IPS DF 19.7 (cell line): ENCODE measurements at regions not wholly inside any gene's neighbourhood (a gene's known extent, or its start where the extent isn't known, plus 50 kb on each side); places are given as distances from the start of the nearest gene placed in this dataset.
"Not testable (repeated sequence)": the region's sequence is repeated elsewhere in the genome, so short reads cannot be mapped to it uniquely, and the experiment has no call there.

Experiments
- DNase-seq: peaks from one replicate; pipeline ENCODE4 v3.0.0-alpha.2; 2013; ENCODE audit warnings: low read depth, low spot score

DNA sequence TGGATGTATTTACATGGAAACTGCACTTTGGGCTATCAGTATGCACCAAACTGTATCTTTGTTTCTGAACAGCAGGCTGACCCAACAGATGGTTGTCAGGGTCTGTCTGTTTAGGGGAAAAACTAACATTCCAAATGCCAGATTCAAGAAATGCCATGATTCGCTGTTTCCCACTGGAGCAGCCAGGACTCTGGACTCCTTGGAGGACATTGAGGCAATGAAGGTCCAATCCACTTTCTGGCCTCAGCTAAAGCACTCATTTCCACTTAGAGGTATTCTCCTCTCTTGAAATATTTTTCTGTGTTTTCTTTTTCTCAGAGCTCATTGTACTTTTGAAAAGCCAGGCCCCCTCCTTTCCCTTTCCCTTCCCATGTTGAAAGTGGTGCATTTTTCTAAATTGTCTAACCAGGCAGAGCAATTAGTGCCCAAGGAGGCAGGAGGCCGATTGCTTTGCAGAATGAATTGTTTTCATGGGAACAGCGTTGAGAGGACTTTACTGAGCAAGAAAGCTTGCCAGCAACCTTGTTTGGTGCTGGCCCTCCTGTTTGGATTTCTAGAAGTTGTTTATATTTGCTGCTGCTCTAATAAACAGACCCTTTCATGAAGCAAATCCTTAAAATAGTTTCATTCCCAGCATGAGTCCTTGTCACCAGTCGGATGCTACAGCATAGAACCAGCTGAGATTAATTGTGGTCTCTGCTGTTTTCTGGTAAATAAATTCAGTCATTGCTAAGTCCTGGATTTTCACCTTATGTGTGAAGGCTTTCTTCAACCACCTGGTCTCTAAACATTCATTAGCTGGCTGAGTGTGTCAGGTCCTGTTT is 132.8 kb upstream of the TAF11L2 start:
- no peak for DNase-seq

DNA sequence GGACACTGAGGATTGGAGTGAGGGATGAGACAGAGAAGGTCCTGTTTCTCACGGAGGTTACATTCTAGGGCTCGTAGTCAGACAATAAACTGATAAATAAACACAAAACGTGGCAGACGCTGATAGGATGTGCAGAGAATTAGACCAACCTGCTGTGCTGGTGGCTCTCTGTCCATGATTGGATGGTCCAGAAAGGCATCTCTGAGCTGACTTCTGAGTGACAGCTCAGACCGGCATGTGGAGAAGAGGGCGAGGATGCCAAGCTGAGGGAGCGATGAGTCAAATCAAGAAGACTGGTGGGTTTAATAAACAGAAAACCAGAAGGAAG is 132.3 kb upstream of the TAF11L2 start:
- no peak for DNase-seq

DNA sequence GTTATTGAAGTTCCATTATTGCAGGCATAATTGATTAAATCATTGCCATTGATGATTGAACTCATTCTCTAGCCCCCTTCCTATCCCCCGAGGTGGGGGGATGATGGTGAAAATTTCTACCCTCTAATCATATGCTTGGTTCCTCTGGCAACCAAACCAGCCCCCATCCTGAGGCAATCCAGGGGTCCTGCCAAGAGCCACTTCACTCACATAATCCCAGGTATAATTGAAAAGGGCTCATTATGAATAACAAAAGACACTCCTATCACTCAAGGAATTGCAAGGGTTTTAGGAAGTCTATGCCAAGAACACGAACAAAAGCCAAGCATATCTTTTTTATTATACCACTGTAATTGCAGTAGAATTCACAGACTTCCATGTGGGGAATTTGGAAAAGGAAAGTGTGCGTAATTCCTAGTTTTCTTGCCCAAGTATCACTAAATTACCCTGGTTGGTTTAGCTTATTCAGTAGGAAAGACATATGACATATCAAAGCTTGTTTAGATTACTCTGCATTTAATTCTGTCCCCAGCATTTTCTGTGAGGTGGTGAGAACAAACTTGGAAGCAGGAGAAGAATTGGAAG is 130.7 kb upstream of the TAF11L2 start:
- no peak for DNase-seq

DNA sequence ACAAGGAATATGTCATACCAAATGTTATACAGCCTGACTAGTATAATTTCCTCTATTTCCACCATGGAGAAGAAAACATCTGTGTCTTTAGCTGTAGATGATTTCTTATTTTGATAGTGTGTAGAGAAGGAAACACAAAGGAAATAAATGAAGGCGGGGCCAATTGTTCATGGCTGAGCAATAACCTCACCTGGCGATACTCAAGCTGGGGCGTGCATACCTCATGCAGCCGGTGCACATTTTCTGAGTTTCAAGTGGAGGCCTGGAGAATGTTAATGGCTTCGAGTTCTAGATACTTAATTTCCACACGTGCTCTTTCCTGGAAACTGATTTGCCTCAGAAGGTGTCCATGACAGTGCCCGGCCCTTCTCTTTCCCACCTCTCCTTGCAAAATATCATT is 127.4 kb upstream of the TAF11L2 start:
- DNase-seq, result no peak

DNA sequence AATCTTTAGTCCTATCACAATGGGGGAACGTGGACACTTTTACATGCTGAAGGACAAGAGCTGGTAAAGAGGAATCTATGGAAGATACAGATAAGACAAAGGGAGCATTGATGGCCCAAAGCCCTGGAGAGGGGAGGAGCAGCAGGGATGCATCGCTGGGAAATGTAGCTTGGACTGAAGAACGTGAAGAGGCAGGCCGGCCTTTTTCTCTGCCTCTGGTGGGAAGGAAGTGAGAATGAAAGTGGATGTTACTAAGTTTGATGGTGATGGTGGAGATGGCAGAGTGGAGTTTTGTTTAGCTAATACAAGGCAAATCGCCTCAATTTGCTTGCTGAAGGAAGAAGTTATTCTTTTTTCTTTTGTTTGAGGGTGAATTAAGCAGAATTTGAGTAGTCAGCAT is 124.6 kb upstream of the TAF11L2 start:
- no peak for DNase-seq

DNA sequence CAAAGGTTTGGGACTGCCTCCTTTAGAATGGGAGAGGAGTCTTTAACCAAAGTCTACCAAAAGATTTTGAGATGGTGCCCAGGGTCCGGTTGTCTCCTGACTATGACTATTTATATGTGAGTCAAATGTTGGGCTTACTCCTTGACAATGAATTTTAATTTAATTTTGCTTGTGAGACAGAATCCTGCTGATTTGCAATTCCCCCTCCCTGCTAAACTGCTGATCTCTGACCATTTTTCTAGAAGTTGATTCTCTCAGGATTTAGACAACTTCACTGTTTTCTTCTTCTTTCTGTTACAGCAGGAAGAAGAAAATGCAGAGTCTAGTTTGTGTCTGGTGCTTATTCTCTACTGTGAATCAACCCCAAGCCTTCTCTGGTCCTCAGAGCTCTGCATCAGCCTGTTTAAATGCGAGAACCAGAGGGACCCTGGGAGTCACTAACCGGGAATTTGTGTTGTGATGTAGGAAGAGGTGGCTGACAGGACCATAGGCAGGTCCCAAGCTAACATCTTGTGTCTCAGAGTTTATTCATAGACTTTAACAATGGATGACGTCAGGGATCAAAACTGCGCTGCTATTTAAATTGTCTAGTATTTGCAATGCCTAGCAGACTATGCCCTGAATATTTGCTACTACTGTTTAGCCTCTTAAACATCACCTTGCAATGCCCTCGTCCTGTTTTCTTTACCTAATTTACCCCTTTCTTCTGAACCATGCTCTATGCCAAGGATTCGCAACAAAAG is 124.0 kb upstream of the TAF11L2 start:
- DNase-seq, result no peak

DNA sequence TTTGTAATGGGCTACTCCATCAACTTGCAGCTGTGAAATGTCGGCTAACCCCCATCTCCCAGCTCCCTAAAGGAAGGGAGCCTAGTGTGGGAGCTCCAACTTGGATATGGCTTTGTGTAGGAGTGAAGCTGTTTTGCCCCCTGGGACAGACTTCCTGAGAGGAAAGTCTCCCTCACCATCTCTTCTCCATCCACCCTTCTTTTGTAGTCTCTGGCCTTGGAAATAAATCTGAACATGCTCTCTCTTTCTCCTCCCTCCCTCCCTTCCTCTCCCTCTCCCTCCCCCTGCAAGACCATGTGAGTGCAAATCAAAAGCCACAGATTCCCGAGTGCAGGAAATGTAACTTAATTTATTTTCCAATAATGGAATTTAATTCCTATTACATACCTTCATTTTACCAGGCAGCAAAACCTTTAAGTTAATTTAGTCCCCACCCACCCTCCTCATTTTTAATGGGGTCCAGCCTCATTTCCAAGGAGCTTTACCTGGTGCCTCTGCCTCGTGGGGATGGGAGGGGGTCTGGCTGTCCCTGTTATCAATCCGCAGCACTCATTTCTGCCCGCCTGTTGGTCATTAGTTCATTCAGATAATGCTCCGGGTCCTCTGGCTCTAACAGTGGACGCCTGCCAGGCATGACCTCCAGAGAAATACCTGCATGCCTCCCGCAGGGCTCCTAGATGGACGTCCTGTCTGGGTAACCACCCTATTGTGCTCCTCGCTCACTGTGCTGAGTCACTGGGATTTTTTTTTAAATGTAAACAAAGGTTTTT is 122.9 kb upstream of the TAF11L2 start:
- peak; percentile 67 for DNase-seq

DNA sequence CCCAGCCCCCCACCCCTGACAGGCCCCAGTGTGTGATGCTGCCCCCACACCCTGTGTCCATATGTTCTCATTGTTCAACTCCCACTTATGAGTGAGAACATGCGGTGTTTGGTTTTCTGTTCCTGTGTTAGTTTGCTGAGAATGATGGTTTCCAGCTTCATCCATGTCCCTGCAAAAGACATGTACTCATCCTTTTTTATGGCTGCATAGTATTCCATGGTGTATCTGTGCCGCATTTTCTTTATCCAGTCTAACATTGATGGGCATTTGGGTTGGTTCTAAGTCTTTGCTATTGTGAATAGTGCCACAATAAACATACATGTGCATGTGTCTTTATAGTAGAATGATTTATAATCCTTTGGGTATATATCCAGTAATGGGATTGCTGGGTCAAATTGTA is 122.1 kb upstream of the TAF11L2 start:
- not testable (repeated sequence) for DNase-seq

DNA sequence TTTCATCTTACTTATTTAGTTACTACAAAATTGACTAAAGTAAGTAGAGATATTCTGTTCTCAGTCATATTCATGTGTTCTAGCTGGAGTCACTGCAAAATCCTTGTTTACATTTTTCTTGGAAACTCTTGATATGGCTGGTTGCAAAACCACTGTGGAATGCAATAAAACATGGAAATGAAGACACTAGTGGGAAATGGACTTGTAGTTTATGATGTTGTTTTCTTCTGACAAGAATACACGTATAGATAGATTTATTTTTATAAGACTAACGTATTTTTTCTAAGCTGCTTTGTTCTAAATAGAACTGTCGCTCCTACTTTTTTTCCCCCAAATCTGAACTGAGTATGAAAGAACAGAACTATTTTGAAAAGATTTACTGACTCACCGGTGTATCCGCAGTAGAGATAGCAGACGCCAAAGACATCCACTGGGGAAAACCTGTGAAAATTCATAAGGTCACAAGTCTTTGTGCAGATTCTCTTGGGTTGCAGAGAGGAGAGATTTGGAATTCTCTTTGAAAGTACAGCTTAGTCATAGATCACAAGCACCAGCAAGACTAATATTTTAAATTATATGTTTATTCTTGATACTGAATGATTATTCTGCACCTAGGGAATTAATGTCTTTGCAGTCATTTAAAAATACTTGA is 119.6 kb upstream of the TAF11L2 start:
- no peak for DNase-seq

DNA sequence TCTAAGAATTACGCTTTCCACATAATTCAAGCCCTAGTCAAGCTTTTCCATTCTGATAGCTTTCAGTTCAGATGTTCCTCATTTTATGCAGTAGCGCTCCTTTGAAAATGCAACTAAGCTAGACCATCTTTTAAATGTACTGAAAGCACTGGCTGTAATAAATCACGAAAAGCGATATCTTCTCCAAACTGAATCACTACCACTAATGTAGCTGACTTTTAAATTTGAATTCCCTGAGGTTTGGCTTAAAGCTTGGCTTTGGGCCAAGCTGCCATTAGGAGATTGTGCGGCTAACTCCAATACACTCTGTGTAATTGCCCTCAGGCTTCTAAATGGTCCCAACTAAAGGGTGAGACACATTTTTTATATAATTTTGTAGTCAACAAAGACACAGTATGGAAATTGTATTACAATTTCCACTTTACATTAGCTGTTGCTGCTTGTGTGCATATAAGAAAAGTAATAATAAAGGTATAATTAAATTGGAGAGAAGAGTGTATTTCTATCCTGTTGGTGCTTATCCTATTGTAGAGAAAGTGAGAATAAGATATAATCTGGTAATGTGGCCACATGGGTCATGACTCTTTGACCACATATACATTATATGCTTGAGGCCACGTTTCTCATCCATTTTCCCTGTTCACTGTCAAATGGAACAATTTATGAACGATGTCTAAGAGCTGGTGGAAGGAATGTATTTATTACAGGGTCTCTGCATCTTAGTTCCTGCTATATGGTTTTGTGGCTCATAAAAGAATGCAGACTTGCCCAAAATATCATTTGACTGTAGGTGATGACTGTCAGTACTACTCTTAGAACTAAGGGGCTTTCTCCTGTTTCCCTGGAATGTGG is 118.7 kb upstream of the TAF11L2 start:
- DNase-seq, result no peak

DNA sequence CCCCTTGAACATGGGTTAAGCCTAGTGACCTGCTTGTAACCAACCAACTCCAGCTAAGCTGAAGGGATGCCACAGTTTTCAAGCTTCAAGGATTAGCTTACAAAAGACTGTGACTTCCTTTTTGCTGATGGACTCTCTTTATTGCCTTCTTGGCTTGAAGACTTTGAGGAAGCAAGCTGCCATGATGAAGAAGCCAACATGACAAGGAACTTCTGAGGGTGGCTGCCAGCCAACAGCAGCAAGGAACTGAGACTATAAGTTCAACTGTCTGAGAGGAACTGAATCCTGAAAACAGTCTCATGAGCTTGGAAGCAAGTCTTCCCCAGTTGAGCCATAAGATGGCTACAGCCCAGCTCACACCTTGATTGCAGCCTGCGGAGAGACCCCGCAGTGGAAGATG is 116.1 kb upstream of the TAF11L2 start:
- DNase-seq, result no peak

DNA sequence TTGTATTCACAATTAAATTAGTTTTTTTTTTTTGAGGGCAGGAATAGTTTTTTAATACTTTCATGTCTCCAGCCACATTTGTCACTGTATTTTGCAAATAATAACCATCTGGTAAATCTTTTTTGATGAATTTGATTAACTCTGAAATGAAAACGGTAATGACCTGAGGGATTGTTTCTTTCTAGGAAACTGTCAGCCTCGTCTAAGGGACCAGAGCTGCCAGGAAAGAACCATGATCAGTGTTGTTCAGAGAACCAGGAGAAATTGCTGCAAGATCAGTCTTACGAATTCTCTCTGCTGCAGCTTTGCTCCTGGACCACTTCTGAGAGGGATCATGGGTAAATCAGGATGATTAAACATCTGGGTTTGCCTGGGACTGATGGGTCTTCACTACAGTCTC is 114.5 kb upstream of the TAF11L2 start:
- no peak for DNase-seq

DNA sequence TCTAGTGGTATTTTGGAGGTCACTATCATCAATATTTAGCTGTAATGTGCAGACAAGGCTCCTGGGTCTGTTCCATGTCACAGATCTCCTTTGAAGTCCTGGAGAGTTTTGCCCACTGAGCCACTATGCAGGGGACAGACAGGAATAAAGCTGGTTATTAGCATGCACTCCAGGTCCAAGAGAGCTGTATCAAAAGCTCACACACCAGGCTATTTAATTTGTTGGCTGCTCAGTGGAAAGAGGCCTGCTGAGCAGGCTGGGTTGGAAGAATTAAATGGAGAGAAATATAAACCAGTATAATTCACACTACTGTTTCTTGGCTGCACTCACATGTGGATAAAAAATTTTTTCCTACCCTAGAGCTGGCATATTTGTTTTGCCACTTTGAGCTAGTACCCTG is 113.8 kb upstream of the TAF11L2 start:
- no peak for DNase-seq

DNA sequence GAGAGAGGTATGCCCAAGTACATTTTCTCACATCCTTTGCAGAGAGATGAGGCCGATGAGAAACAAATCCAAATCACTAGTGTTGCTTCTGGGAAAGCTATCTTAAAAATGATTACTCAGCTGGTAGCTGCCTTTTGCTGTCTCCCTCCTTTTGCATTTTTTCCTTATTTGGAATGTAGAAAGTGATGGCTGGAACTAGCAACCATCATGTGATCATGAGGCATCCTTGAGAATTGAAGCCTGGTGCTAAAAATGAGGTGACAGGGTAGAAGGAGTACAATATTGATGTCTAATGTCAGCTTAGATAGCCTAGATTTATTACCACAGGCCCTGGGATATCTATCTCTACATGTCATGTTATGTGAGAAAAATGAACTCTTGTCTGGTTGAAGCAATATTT is 109.3 kb upstream of the TAF11L2 start:
- no peak for DNase-seq

DNA sequence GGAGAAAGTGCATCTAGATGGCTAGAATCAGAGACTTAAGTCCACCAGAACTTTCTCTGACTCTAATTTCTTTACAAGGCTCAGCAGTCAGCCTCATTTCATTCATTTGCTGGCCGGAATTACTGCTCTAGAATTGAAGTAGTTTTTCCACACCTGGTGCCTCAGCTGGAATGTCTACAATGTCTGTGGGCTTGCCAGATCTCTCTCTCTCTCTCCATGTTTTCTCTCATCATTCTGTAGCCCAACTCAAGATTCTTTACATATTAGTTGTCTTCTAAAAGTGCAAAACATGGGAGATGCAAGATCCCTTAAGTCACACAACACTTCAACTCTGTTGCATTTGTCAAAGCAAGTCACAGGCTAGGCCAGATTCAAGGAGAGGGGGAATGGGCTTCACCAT is 103.9 kb upstream of the TAF11L2 start:
- no peak for DNase-seq

DNA sequence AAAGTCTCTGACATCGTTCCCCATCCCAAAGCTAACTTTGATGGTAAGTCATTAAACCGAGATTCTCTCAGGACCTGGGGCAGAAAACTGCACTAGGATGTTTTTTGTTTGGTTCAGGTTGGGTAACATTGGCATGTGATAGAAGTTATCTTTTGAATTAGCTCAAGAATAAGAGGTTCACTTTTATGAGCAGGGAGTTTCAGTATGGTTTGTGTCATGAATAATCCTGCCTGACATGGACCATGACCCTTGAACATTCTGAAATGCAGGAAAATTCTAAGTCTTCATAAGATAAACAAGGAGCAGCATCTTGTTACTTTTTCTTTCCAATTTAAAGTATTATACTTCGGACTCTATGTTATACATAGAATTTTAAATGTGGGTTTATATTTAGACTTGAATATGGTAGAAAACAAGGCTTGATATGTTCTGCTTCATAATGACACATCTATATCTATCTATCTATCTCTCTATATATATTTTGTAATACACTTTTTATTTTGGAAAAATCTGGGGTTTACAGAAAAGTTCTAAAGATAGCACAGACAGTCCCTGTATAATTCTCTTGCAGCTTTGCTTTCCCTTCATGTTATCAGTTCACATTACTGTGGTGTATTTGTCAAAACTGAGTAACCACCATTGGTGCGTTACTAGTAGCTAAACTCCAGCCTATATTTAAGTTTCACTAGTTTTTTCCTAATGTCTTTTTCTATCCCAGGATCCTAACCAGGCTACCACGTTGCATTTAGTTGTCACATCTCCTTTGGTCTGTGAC is 102.7 kb upstream of the TAF11L2 start:
- no peak for DNase-seq

DNA sequence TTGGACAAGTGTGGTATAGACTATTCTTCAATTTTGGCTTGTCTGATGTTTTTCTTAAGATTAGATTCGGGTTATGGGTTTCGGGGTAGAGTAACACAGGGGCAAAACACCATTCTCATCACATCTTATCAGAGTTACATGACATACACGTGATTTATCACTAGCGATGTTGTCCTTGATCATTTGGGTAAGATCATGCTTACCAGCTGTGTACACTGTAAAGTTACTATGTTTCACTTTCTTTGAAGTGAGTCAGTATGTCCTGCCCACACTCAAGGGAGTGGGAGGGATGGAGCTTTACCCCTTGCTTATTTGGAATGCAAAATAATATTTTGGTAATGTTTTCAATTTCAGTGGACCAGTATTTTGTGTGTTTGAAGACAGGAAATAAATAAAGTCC is 101.8 kb upstream of the TAF11L2 start:
- DNase-seq, result no peak

DNA sequence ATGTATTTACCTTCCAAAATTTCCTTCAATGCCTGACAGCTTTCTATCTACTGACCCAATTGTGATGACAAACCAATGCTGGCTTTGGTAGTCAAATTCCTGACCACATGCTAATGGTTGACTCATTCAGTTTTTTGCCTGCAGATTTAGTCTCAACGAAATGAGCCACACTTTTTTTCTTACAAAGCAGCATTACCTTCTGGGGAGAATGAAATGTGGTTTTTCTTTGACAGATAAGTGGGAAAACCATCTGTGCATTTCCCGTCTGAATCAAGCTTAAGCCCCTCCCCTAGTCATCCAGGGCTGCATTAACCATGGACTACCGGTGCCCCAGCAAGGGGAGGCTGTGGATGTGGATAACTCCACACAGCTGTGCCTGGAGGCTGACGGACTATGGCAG is 99.6 kb upstream of the TAF11L2 start:
- no peak for DNase-seq

DNA sequence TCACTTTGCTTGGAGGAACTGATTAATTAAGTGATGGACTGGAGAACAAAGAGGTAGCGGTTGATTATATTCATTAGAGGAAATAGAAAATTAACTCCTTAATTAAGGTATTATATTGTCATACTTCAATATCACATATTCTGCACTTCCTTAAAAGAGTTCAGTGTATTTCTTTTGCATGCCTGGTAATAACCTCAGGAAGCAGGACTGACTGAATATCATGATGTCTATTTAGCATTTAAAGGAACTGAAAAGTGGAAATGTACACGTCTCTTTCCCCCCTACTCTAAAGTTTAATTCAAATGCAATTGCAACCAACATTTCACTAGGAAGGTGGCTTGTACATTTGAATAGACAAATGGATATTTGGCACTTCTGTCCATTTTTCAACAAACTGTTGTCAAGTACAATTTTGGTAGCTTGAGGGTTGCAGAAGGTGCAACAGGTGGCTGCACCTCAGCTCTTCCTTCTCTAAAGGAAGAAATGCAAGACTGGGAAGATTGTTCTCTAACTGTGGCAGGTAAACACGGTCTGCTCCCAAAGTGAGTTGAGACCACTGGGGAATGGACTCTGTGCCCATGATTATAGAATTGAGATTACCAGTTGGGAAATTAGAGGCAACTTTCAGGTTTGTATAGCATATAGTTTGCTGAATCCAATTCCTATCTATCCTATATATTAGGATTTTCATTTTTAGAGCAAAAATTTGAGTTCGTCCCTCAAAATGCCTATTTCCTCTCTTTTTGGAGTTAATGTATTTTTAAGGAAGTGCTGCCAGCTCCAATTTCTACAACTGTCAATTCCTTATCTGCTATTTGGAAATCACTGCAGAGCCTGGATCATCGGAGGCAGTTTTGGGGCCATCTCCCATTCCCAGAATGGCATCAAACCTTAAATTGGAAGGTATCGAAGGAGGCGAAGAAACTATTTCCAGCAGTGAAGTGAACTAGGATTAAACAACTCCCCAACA is 98.9 kb upstream of the TAF11L2 start:
- DNase-seq, result no peak
